Ishikawa (cell line): ENCODE measurements at regions not wholly inside any gene's neighbourhood (a gene's known extent, or its start where the extent isn't known, plus 50 kb on each side); places are given as distances from the start of the nearest gene placed in this dataset.

Experiments used
- CEBPB ChIP-seq: IDR thresholded peaks from 2 replicates; pipeline ENCODE4 v1.6.1; 2012
- CREB1 ChIP-seq: IDR thresholded peaks from 2 replicates; pipeline ENCODE4 v1.6.1; 2012; ENCODE audit warnings: low read depth
- EGR1 ChIP-seq: IDR thresholded peaks from 2 replicates; pipeline ENCODE4 v1.6.1; 2012
- EP300 ChIP-seq: IDR thresholded peaks from 2 replicates; pipeline ENCODE4 v1.6.1; 2012; ENCODE audit warnings: borderline replicate concordance
- FOXM1 ChIP-seq: IDR thresholded peaks from 2 replicates; pipeline ENCODE4 v1.6.1; 2012; ENCODE audit warnings: low read depth, borderline replicate concordance
- NFIC ChIP-seq: IDR thresholded peaks from 2 replicates; pipeline ENCODE4 v1.6.1; 2012
- RAD21 ChIP-seq: IDR thresholded peaks from 2 replicates; pipeline ENCODE4 v1.6.1; 2012; ENCODE audit warnings: low read depth
- TAF1 ChIP-seq: IDR thresholded peaks from 2 replicates; pipeline ENCODE4 v1.6.1; 2012; ENCODE audit warnings: low read depth, mild to moderate bottlenecking
- TCF12 ChIP-seq: IDR thresholded peaks from 2 replicates; pipeline ENCODE4 v1.6.1; 2012; ENCODE audit warnings: low read depth
- TEAD4 ChIP-seq: IDR thresholded peaks from 2 replicates; pipeline ENCODE4 v1.6.1; 2012
- YY1 ChIP-seq: IDR thresholded peaks from 2 replicates; pipeline ENCODE4 v1.6.1; 2012; ENCODE audit warnings: low read depth
- ZBTB7A ChIP-seq: IDR thresholded peaks from 2 replicates; pipeline ENCODE4 v1.6.1; 2012; ENCODE audit warnings: low read depth
- TF ChIP-seq, protein P1 (sequence below): IDR thresholded peaks from 2 replicates; pipeline ENCODE4 v1.6.1; 2012; ENCODE audit warnings: low read depth, mild to moderate bottlenecking
- TF ChIP-seq, protein P2 (sequence below): IDR thresholded peaks from 2 replicates; pipeline ENCODE4 v1.6.1; 2012
- TF ChIP-seq, protein P3 (sequence below): IDR thresholded peaks from 2 replicates; pipeline ENCODE4 v1.6.1; 2012

DNA sequence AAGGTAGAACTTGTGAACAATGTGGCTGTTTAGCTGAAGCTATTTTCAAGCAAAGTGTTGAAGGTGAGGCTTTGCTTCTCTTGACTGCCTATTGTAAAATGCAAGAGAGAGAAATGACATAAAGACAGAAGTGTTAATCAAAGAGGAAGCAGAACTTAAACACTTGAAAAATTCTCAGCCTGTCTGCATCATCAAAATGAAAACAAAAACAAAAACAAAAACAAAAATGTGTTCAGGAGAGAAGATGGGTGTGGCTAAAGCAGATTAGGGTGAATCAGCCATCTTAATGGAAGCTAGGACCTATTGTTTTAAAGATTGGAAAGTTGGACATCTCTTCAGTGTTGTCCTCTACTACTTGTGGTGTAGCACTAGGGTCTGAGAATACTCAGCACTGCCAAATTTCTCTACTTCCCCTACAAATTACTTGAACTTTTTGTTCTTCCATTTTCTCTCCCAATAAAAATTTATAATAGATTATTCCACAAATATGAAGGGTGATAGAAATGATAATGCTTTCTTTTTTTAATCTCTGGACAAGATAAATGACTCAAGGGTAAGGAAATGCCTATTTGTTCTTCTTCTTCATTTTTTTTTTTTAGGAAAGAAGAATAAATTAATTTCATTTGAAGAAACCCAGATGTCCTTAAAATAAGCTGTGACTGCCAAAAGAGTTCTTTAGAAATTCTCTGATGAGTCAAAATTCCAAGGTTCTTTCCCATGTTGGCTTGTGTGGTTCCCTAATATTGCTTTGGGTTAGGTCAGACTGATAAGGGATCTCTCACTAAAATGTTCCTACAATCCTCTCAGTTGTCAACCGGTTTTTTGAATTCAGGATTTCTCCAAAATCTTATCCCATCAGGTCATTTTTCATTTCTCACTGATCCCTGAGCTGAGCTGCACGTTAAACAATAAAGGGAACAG lies 571.2 kb upstream of the ZEB2 start:
- TF ChIP-seq EGR1 (no peak), RAD21 (no peak), NFIC (no peak), YY1 (no peak), CREB1 (no peak), ZBTB7A (no peak), TEAD4 (no peak)
- TF ChIP-seq, protein P1, sequence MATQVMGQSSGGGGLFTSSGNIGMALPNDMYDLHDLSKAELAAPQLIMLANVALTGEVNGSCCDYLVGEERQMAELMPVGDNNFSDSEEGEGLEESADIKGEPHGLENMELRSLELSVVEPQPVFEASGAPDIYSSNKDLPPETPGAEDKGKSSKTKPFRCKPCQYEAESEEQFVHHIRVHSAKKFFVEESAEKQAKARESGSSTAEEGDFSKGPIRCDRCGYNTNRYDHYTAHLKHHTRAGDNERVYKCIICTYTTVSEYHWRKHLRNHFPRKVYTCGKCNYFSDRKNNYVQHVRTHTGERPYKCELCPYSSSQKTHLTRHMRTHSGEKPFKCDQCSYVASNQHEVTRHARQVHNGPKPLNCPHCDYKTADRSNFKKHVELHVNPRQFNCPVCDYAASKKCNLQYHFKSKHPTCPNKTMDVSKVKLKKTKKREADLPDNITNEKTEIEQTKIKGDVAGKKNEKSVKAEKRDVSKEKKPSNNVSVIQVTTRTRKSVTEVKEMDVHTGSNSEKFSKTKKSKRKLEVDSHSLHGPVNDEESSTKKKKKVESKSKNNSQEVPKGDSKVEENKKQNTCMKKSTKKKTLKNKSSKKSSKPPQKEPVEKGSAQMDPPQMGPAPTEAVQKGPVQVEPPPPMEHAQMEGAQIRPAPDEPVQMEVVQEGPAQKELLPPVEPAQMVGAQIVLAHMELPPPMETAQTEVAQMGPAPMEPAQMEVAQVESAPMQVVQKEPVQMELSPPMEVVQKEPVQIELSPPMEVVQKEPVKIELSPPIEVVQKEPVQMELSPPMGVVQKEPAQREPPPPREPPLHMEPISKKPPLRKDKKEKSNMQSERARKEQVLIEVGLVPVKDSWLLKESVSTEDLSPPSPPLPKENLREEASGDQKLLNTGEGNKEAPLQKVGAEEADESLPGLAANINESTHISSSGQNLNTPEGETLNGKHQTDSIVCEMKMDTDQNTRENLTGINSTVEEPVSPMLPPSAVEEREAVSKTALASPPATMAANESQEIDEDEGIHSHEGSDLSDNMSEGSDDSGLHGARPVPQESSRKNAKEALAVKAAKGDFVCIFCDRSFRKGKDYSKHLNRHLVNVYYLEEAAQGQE, result no peak
- TF ChIP-seq, protein P2, sequence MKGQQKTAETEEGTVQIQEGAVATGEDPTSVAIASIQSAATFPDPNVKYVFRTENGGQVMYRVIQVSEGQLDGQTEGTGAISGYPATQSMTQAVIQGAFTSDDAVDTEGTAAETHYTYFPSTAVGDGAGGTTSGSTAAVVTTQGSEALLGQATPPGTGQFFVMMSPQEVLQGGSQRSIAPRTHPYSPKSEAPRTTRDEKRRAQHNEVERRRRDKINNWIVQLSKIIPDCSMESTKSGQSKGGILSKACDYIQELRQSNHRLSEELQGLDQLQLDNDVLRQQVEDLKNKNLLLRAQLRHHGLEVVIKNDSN, result no peak

DNA sequence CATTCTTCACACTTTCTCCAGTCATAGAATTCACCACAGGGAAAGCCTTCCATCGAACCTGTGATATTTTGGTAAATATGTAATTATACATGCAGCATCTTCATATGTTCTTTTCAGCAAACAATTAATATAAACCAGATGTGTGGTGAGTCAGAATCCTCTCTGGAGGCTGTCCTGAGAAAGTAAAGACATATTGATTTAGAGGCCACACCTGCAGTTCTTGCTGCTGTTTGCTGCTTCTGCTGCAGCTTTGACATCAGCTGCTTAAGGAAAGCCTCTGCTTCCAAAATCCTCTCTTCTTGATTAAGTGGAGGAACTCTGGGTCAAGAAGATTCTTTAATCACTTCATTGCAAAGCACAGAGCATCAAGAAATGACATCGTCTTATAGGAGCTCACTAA lies 568.8 kb upstream of the ZEB2 start:
- TF ChIP-seq NFIC (no peak), FOXM1 (no peak), CEBPB (no peak), RAD21 (no peak), YY1 (no peak), TEAD4 (no peak), ZBTB7A (no peak), EP300 (no peak), TAF1 (no peak), TCF12 (no peak), CREB1 (no peak), EGR1 (no peak)
- TF ChIP-seq, protein P1, result no peak
- TF ChIP-seq, protein P3, sequence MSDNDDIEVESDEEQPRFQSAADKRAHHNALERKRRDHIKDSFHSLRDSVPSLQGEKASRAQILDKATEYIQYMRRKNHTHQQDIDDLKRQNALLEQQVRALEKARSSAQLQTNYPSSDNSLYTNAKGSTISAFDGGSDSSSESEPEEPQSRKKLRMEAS, result no peak
- TF ChIP-seq, protein P2, result no peak

GRCh38 chr2:145086910-145087309 lies 567.0 kb upstream of the ZEB2 start:
- no peak for TF ChIP-seq TCF12
- TF ChIP-seq YY1, result no peak
- TF ChIP-seq, protein P3, result no peak
- TF ChIP-seq EGR1, result no peak
- TF ChIP-seq TEAD4, result no peak
- TF ChIP-seq, protein P2, result no peak
- no peak for TF ChIP-seq NFIC
- TF ChIP-seq FOXM1, result no peak
- TF ChIP-seq TAF1, result no peak
- no peak for TF ChIP-seq ZBTB7A
- no peak for TF ChIP-seq RAD21
- no peak for TF ChIP-seq CREB1
- TF ChIP-seq, protein P1, result no peak
- no peak for TF ChIP-seq EP300
- no peak for TF ChIP-seq CEBPB

GRCh38 chr2:145085612-145086011 lies 565.7 kb upstream of the ZEB2 start:
- TF ChIP-seq EGR1, result no peak
- TF ChIP-seq ZBTB7A, result no peak
- TF ChIP-seq CEBPB, result no peak
- no peak for TF ChIP-seq CREB1
- no peak for TF ChIP-seq TCF12
- TF ChIP-seq, protein P3, result no peak
- no peak for TF ChIP-seq RAD21
- TF ChIP-seq FOXM1, result no peak
- TF ChIP-seq, protein P1, result no peak
- TF ChIP-seq TEAD4, result no peak
